Keratinocyte (primary cell): ENCODE measurements at regions not wholly inside any gene's neighbourhood (a gene's known extent, or its start where the extent isn't known, plus 50 kb on each side); places are given as distances from the start of the nearest gene placed in this dataset.
"Not testable (repeated sequence)": the region's sequence is repeated elsewhere in the genome, so short reads cannot be mapped to it uniquely, and the experiment has no call there.

ENCODE experiments used
- DNase-seq: peaks from one replicate; pipeline ENCODE4 v3.0.0-alpha.2; 2011; ENCODE audit warnings: low read depth, missing footprints, low spot score
- FAIRE-seq: peaks from 2 replicates; lab custom pipeline; 2011; peaks lifted over from hg19 to GRCh38; lab: Jason Lieb, UNC
- H2AFZ ChIP-seq: 2 replicates; pipeline ENCODE4 v1.6.0; 2012; ENCODE audit warnings: low read length, control low read depth, inconsistent platforms; ENCODE audit not compliant: control insufficient read depth
- H3K27ac ChIP-seq: 2 replicates; pipeline ENCODE4 v1.5.1; 2011; ENCODE audit warnings: low read length; ENCODE audit not compliant: control insufficient read depth, insufficient read depth
- H3K27me3 ChIP-seq: 3 replicates; pipeline ENCODE4 v1.6.0; 2011; ENCODE audit warnings: low read length; ENCODE audit not compliant: control insufficient read depth, insufficient read depth; ENCODE audit errors: extremely low read depth
- H3K36me3 ChIP-seq, 2 experiments: 2 replicates in 1 of 2; 3 replicates in 1 of 2; pipeline ENCODE4 v1.5.1; 2011; ENCODE audit warnings: low read length in 2 of 2, mild to moderate bottlenecking in 1 of 2; ENCODE audit not compliant: control insufficient read depth in 2 of 2, insufficient read depth in 2 of 2; ENCODE audit errors: extremely low read depth in 1 of 2
- H3K4me1 ChIP-seq: 3 replicates; pipeline ENCODE4 v1.5.1; 2011; ENCODE audit warnings: low read length; ENCODE audit not compliant: control insufficient read depth, insufficient read depth; ENCODE audit errors: extremely low read depth
- H3K4me2 ChIP-seq: 3 replicates; pipeline ENCODE4 v1.6.0; 2011; ENCODE audit warnings: low read depth, low read length; ENCODE audit not compliant: control insufficient read depth, insufficient read depth; ENCODE audit errors: extremely low read depth
- H3K4me3 ChIP-seq, 3 experiments: fragments of 200-600 bp in 1 of 3; sonication (generic) in 1 of 3; 2 replicates in 2 of 3; 3 replicates in 1 of 3; pipeline ENCODE4 v1.5.1; 2011 to 2016; ENCODE audit warnings: low read length in 3 of 3, mild to moderate bottlenecking in 3 of 3, control low read depth in 2 of 3, inconsistent platforms in 1 of 3, low read depth in 1 of 3, mixed read lengths in 1 of 3, mixed run types in 1 of 3, moderate library complexity in 1 of 3; ENCODE audit not compliant: control insufficient read depth in 2 of 3, insufficient read depth in 2 of 3; ENCODE audit errors: extremely low read depth in 1 of 3
- H3K79me2 ChIP-seq: 2 replicates; pipeline ENCODE4 v1.6.0; 2012; ENCODE audit warnings: low read length; ENCODE audit not compliant: control insufficient read depth, insufficient read depth
- H3K9ac ChIP-seq: 3 replicates; pipeline ENCODE4 v1.6.0; 2011; ENCODE audit warnings: low read length; ENCODE audit not compliant: control insufficient read depth, insufficient read depth; ENCODE audit errors: extremely low read depth
- H3K9me1 ChIP-seq: 3 replicates; pipeline ENCODE4 v1.6.0; 2011; ENCODE audit warnings: low read length; ENCODE audit not compliant: control insufficient read depth, insufficient read depth; ENCODE audit errors: extremely low read depth
- H3K9me3 ChIP-seq: 2 replicates; pipeline ENCODE4 v1.5.1; 2012; ENCODE audit warnings: low read depth, low read length; ENCODE audit not compliant: control insufficient read depth
- H4K20me1 ChIP-seq: 3 replicates; pipeline ENCODE4 v1.6.0; 2011; ENCODE audit warnings: low read length; ENCODE audit not compliant: control insufficient read depth, insufficient read depth; ENCODE audit errors: extremely low read depth
- EZH2 ChIP-seq: IDR thresholded peaks from one replicate; pipeline ENCODE4 v1.6.1; 2012; ENCODE audit warnings: inconsistent platforms, mild to moderate bottlenecking, low read length, moderate library complexity
- dilution Hi-C: fragments of 300-500 bp; cut with MboI; formaldehyde crosslinking; loops from one replicate; pipeline ENCODE4 v1.7.0; 2020; ENCODE audit warnings: low sequenced_read_pairs; ENCODE audit not compliant: extremely low pct_ligation_motif_present

DNA sequence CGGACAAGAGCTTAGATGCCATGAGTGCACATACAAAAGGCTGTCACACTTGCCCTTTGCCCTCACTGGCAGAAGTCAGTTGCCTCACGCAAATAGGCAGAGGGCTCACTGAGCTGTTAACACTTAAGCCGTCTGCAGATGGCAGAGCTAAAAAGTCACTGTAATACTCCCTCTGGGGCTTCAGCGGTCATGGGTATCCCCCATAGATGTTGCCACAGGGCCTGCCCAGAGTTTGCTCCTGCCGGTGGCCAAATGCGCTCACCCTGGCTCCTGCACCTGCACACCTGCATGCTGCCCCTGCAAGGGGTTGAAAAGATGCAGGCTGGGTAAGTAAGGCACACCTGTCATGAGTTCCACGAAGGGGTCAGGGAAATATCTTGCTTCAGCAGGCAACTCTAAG is 741.5 kb downstream of the EDEM1 start:
- TF ChIP-seq EZH2, result no peak
- Histone ChIP-seq H3K9me1 (no peaks in the 10 kb centered on the region), H3K9ac (no peak overlapping the region), H3K4me3 (no peak overlapping the region), H3K27me3 (no peaks in the 10 kb centered on the region), H3K79me2 (no peaks in the 10 kb centered on the region), H3K9me3 (no peaks in the 10 kb centered on the region), H2AFZ (no peak overlapping the region), H4K20me1 (no peaks in the 10 kb centered on the region), H3K36me3 (no peaks in the 10 kb centered on the region), H3K4me2 (no peak overlapping the region), H3K4me1 (no peaks in the 10 kb centered on the region), H3K27ac (no peak overlapping the region)
- dilution Hi-C loops, result no loop called here
- DNase-seq (no peak), FAIRE-seq (no peak)

DNA sequence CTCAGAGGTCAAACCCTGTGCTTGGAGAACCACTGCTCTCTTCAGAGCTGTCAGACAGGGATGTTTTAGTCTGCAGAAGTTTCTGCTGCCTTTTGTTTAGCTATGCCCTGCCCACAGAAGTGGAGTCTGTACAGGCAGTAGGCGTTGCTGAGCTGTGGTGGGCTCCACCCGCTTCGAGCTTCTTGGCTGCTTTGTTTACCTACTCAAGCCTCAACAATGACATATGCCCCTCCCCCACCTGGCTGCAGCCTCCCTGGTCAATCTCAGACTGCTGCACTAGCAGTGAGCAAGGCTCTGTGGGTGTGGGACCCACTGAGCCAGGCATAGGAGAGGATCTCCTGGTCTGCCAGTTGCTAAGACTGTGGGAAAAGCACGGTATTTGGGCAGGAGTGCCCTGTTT is 756.6 kb downstream of the EDEM1 start:
- H4K20me1 ChIP-seq, dilution Hi-C loops, H3K4me1 ChIP-seq, FAIRE-seq, DNase-seq, H2AFZ ChIP-seq, H3K4me3 ChIP-seq, H3K9ac ChIP-seq, H3K79me2 ChIP-seq, H3K27ac ChIP-seq, H3K36me3 ChIP-seq, H3K27me3 ChIP-seq, H3K9me3 ChIP-seq, H3K4me2 ChIP-seq, H3K9me1 ChIP-seq: not testable (repeated sequence)

DNA sequence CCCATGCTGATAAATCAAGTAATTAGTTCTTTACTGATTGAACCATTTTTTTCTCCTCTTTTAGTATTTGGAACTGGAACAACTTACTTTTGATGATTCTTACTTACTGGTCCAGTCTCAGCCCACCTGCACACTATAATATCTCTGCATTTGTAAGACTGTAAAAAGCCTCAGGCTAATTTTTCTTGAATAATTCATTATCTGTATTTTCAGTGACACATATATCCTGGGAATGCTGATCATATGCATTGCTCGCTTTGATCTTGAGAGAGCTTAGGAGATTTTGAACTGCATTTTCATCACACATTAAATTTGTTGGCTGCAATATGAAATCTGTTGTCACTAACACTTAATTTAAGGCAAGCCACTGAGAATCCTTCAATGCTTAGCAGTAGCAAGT is 760.6 kb downstream of the EDEM1 start:
- no peak overlapping the region for H3K9ac ChIP-seq
- no peaks in the 10 kb centered on the region for H3K36me3 ChIP-seq
- no peak overlapping the region for H2AFZ ChIP-seq
- no peak for FAIRE-seq
- H3K9me3 ChIP-seq, result no peaks in the 10 kb centered on the region
- dilution Hi-C loops, result no loop called here
- no peak overlapping the region for H3K4me2 ChIP-seq
- H3K27me3 ChIP-seq, result no peaks in the 10 kb centered on the region
- H3K79me2 ChIP-seq, result no peaks in the 10 kb centered on the region
- H3K4me3 ChIP-seq, result no peak overlapping the region
- no peak for DNase-seq
- no peaks in the 10 kb centered on the region for H3K4me1 ChIP-seq
- no peaks in the 10 kb centered on the region for H3K9me1 ChIP-seq
- H4K20me1 ChIP-seq, result no peaks in the 10 kb centered on the region
- no peak overlapping the region for H3K27ac ChIP-seq
- TF ChIP-seq EZH2, result no peak
